ENCODE measurements at regions not wholly inside any gene's neighbourhood (a gene's known extent, or its start where the extent isn't known, plus 50 kb on each side); places are given as distances from the start of the nearest gene placed in this dataset.

DNA sequence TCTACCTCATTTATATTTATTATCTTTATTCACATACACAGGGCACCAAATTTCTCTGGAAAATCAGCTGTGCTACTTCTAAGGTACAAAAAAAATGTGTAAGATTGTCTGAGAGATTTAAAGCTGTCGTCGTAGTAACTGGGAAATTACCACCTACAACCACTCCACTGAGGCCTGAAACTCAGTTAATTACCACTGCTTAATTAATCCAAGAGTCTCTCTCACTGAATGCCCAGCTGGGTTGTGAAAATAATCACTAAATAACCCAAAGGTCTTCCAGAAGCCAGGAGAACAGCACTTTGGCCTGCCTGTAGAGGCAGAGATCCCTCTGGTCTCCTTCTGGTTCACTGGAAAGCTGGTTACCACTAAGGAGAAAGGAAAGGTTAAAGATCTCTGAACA, 207.2 kb upstream of the TMPO start:
- TF ChIP-seq CTCF (IDR thresholded peaks at IDR 0.05) = no peak
- H3K36me3 Mint-ChIP-seq (ENCODE audit: low read depth) = no peaks in the 10 kb centered on the region
- H3K4me1 Mint-ChIP-seq (ENCODE audit: low read depth) = no peaks in the 10 kb centered on the region
- peaks cover 16% of the 10 kb centered on the region for H3K27me3 Mint-ChIP-seq (ENCODE audit: low read depth)
- H3K27ac Mint-ChIP-seq (ENCODE audit: unreplicated experiment) = no peak overlapping the region
- no peak for DNase-seq (ENCODE audit: low spot score)
- no peak overlapping the region for H3K4me3 Mint-ChIP-seq (ENCODE audit: unreplicated experiment)
- peaks cover 4% of the 10 kb centered on the region for H3K9me3 Mint-ChIP-seq (ENCODE audit: low read depth)

DNA sequence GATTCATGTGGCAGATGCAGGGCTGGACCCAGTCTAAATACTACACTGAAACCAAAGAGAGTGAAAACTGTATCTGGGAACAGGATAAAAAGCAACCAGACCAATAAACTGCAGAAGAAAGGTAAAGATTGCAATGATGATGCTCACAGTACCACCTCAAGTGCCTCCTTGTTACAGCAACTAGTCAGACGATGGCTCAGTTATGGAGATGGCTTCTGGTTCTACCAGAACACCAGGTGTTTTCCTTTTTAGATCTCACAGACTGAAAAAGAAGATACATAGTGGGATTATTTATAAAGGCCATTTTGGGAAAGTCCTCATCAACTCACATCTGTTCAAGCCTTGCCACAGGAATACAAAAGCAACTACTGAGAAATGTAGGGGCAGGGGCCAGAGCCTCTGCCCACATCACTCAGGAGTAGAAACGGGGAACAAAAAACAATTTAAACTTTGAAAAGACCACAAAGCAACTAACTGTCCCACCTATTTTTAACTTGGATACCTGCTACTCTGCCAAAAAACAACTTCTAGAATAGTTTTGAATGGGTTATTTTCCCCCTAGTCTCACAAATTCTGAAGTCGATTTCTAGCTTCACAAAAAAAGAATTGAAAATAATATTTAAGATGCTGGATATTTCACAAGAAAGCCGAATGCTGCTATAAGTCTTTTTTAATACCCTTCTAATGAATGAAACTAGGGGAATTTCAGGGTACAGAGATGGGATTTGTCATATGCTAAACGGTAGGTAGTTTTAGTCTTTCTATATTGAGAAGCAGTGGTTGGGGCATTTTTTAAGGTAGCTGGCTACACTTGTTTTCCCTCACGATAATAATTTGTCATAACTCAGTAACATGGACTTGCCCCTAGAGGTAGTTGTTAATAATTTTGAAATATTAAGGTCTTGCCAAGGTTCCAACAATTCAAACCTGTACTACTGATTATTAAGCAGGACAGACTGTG, 197.2 kb upstream of the TMPO start:
- no peak for DNase-seq (ENCODE audit: low spot score)
- peaks cover 42% of the 10 kb centered on the region for H3K27me3 Mint-ChIP-seq (ENCODE audit: low read depth)
- no peak overlapping the region for H3K27ac Mint-ChIP-seq (ENCODE audit: unreplicated experiment)
- peaks cover 2% of the 10 kb centered on the region for H3K9me3 Mint-ChIP-seq (ENCODE audit: low read depth)
- H3K36me3 Mint-ChIP-seq (ENCODE audit: low read depth) = no peaks in the 10 kb centered on the region
- H3K4me1 Mint-ChIP-seq (ENCODE audit: low read depth) = no peaks in the 10 kb centered on the region
- no peak for TF ChIP-seq CTCF (IDR thresholded peaks at IDR 0.05)
- no peak overlapping the region for H3K4me3 Mint-ChIP-seq (ENCODE audit: unreplicated experiment)

GRCh38 chr12:98319716-98320425, 195.5 kb upstream of the TMPO start:
- no peaks in the 10 kb centered on the region for H3K36me3 Mint-ChIP-seq (ENCODE audit: low read depth)
- TF ChIP-seq CTCF (IDR thresholded peaks at IDR 0.05) = no peak
- no peaks in the 10 kb centered on the region for H3K4me1 Mint-ChIP-seq (ENCODE audit: low read depth)
- no peak for DNase-seq (ENCODE audit: low spot score)
- no peak overlapping the region for H3K27ac Mint-ChIP-seq (ENCODE audit: unreplicated experiment)
- no peak overlapping the region for H3K4me3 Mint-ChIP-seq (ENCODE audit: unreplicated experiment)
- H3K9me3 Mint-ChIP-seq (ENCODE audit: low read depth) = peaks cover 2% of the 10 kb centered on the region
- peaks cover 25% of the 10 kb centered on the region for H3K27me3 Mint-ChIP-seq (ENCODE audit: low read depth)

DNA sequence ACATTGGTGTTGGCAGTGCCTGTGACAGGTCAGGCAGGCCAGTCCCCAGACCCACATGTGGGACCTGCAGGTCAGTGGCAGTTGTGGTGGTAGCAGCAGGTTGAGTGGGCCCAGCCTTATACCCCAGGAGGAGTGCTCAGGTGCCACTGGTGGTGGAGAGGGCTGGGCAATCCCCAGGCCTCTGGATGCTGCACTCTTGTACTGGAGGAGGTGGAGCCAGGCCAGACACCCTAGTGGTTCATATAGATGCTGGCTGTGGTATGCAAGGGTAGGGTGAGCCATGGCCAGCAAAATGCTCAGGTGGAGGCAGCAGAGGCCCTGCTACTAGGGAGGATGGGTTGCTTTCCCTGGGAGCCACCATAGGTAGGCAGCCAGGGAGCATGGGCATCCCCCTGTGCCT, 190.4 kb upstream of the TMPO start:
- Mint-ChIP-seq H3K27me3 (ENCODE audit: low read depth) (peaks cover 12% of the 10 kb centered on the region), H3K27ac (ENCODE audit: unreplicated experiment) (no peak overlapping the region), H3K36me3 (ENCODE audit: low read depth) (no peaks in the 10 kb centered on the region), H3K9me3 (ENCODE audit: low read depth) (no peaks in the 10 kb centered on the region), H3K4me1 (ENCODE audit: low read depth) (no peaks in the 10 kb centered on the region), H3K4me3 (ENCODE audit: unreplicated experiment) (no peak overlapping the region)
- no peak for TF ChIP-seq CTCF (IDR thresholded peaks at IDR 0.05)
- DNase-seq (ENCODE audit: low spot score) = no peak

- no peak for TF ChIP-seq CTCF (IDR thresholded peaks at IDR 0.05)
- peaks cover 13% of the 10 kb centered on the region for H3K27me3 Mint-ChIP-seq (ENCODE audit: low read depth)
- H3K9me3 Mint-ChIP-seq (ENCODE audit: low read depth) = no peaks in the 10 kb centered on the region
- H3K36me3 Mint-ChIP-seq (ENCODE audit: low read depth) = no peaks in the 10 kb centered on the region
- DNase-seq (ENCODE audit: low spot score) = no peak
- H3K4me1 Mint-ChIP-seq (ENCODE audit: low read depth) = no peaks in the 10 kb centered on the region
- H3K4me3 Mint-ChIP-seq (ENCODE audit: unreplicated experiment) = no peak overlapping the region
- H3K27ac Mint-ChIP-seq (ENCODE audit: unreplicated experiment) = no peak overlapping the region
Observed at GRCh38 chr12:98328467-98328866, 186.9 kb upstream of the TMPO start.
